ENCODE measurements at regions not wholly inside any gene's neighbourhood (a gene's known extent, or its start where the extent isn't known, plus 50 kb on each side); places are given as distances from the start of the nearest gene placed in this dataset.

DNA sequence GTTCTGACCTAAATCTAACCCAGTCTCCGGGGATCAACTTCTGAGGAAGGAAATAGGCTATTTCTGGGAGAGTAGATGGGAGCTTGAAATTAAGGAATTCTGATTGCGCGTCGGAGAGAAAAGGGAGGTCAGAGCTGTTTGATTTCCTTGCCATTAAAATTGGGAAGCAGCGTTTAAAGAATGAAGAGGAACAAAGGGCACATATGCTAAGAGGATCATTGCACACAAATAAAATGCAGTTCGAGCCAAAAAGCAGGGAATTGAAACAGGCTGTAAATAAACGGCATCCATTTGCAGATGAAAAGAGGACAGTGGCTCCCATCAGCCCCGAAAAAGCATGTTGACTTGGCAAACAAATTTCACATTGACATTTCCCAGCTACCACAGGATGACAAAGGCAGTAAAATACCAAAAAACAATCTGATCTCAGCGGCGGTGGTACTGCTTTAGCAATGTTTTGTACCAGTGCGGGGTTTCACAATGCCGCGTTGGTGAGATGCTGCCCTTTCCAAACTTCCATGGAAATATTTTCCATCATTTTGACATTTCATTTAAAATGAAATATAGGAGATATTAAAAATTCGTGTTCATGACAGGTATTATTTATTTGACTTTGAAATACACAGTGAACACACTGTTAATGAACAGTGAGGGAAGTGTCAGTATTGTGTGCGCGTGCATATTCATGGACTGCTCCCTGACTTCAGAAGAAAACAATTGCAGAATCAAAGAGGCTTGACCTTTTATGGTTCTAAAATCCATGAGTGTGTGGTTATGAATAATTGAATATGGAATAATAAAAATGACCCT, 108.8 kb downstream of the SQOR start:
- Histone ChIP-seq H3K4me1 (ENCODE audit: control insufficient read depth in 1 of 2, insufficient read depth in 2 of 2, low read length in 2 of 2) (no peaks in the 10 kb centered on the region), H3K9me3 (ENCODE audit: control insufficient read depth in 1 of 2, low read length in 2 of 2) (no peaks in the 10 kb centered on the region), H3K4me3 (ENCODE audit: low read depth in 1 of 2, low read length in 2 of 2) (no peak overlapping the region), H3K36me3 (ENCODE audit: control insufficient read depth in 1 of 2, insufficient read depth in 2 of 2, low read length in 2 of 2) (no peaks in the 10 kb centered on the region), H3K27ac (ENCODE audit: low read length) (no peak overlapping the region), H3K27me3 (ENCODE audit: low read depth, low read length) (no peaks in the 10 kb centered on the region)

DNA sequence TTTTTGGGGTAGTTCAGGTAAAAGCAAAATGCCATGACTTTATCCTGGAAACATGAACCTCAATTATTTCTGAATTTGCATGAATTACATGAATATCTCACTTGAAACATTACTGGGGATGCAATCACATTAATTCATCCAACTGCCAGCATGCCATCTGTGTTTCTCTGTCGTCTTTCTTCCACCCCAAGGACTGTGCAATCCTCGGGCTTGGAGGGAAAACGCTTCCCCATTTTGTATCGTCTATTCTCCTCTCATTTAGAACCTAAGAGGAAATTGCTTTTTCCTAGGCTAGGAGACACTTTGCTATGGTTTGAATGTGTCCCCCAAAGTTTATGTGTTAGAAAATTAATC, 109.4 kb downstream of the SQOR start:
- no peaks in the 10 kb centered on the region for H3K36me3 ChIP-seq (ENCODE audit: control insufficient read depth in 1 of 2, insufficient read depth in 2 of 2, low read length in 2 of 2)
- H3K4me1 ChIP-seq (ENCODE audit: control insufficient read depth in 1 of 2, insufficient read depth in 2 of 2, low read length in 2 of 2): no peaks in the 10 kb centered on the region
- no peak overlapping the region for H3K4me3 ChIP-seq (ENCODE audit: low read depth in 1 of 2, low read length in 2 of 2)
- H3K27me3 ChIP-seq (ENCODE audit: low read depth, low read length): no peaks in the 10 kb centered on the region
- no peak overlapping the region for H3K27ac ChIP-seq (ENCODE audit: low read length)
- no peaks in the 10 kb centered on the region for H3K9me3 ChIP-seq (ENCODE audit: control insufficient read depth in 1 of 2, low read length in 2 of 2)

DNA sequence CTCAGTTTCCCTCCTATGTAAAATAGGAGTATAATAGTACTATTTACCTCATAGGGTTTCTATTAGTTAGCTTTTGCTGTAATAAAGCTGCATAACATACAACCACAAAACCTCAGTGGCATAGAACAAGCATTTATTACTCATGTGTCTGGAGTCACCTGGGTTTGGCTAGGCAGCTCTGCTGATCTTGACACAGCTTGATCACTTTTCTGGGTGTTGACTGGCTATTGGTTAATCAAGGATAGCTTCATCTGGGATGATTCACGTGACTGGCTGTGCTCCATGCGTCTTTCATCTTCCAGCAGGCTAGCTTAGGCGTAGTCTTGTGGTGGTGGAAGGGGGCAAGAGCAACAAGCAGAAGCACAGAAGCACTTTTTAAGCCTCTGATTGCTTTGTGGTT, 112.6 kb downstream of the SQOR start:
- Histone ChIP-seq H3K36me3 (ENCODE audit: control insufficient read depth in 1 of 2, insufficient read depth in 2 of 2, low read length in 2 of 2) (no peaks in the 10 kb centered on the region), H3K27me3 (ENCODE audit: low read depth, low read length) (no peaks in the 10 kb centered on the region), H3K27ac (ENCODE audit: low read length) (no peak overlapping the region), H3K4me1 (ENCODE audit: control insufficient read depth in 1 of 2, insufficient read depth in 2 of 2, low read length in 2 of 2) (no peaks in the 10 kb centered on the region), H3K9me3 (ENCODE audit: control insufficient read depth in 1 of 2, low read length in 2 of 2) (no peaks in the 10 kb centered on the region), H3K4me3 (ENCODE audit: low read depth in 1 of 2, low read length in 2 of 2) (no peak overlapping the region)

DNA sequence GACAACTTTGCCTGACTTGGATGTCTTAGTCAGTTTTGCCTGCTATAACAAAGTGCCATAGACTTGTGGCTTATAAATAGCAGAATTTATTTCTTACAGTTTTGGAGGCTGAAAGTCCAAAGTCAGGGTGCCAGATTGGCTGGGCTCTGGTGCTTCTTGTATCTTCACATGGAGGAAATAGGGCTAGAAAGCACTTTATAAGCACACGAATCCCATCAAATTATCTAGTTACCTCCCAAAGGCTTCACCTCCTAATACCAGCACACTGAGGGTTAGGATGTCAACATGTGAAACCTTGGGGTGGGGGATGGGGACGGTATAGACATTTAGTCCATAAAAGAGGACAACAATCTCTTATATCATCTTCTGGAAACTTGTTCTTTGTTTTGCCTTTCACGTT, 116.8 kb downstream of the SQOR start:
- Histone ChIP-seq H3K36me3 (ENCODE audit: control insufficient read depth in 1 of 2, insufficient read depth in 2 of 2, low read length in 2 of 2) (no peaks in the 10 kb centered on the region), H3K4me3 (ENCODE audit: low read depth in 1 of 2, low read length in 2 of 2) (no peak overlapping the region), H3K27me3 (ENCODE audit: low read depth, low read length) (no peaks in the 10 kb centered on the region), H3K27ac (ENCODE audit: low read length) (no peak overlapping the region), H3K9me3 (ENCODE audit: control insufficient read depth in 1 of 2, low read length in 2 of 2) (no peaks in the 10 kb centered on the region), H3K4me1 (ENCODE audit: control insufficient read depth in 1 of 2, insufficient read depth in 2 of 2, low read length in 2 of 2) (no peaks in the 10 kb centered on the region)

DNA sequence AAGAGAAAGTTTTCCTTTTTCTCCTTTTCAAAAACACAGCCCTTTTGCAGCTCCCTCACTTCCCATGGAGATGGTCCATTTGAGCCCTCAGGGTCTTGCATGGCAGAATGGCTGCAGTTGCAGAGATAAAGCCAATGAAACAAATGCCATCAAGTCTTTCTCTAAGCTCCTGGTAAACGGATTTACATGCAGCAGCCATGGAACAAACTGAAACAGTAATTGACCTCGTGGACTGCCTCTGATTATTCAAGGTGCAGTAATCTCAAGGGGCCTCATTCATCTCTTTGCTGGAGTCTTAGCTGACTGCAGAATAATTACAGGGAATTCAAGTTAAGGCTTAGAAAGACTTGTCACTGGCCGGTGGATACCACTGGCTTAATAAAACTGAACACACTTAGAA, 125.1 kb downstream of the SQOR start:
- H3K9me3 ChIP-seq (ENCODE audit: control insufficient read depth in 1 of 2, low read length in 2 of 2): no peaks in the 10 kb centered on the region
- H3K4me3 ChIP-seq (ENCODE audit: low read depth in 1 of 2, low read length in 2 of 2): no peak overlapping the region

DNA sequence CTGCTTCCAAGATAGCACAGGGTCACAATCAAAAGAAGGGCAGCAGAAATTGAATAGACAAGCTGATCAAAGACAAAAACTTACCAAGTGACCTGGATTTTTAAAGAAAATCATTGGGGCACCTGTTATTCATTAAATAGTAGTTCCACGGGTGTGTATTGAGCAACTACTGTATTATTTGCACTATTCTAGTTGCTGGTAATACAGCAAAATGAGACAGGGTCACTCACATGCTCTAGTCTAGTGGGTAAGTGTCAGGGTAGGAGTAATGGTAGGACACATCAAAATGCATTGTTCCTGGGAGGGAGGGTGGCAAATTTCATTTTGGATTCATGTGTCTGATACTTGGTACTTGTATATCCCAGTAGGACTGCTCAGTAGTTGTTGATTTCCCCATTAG, 127.9 kb downstream of the SQOR start:
- H3K4me3 ChIP-seq (ENCODE audit: low read depth in 1 of 2, low read length in 2 of 2): no peak overlapping the region
- no peaks in the 10 kb centered on the region for H3K27me3 ChIP-seq (ENCODE audit: low read depth, low read length)
- no peak overlapping the region for H3K27ac ChIP-seq (ENCODE audit: low read length)
- H3K9me3 ChIP-seq (ENCODE audit: control insufficient read depth in 1 of 2, low read length in 2 of 2): no peaks in the 10 kb centered on the region
- no peaks in the 10 kb centered on the region for H3K36me3 ChIP-seq (ENCODE audit: control insufficient read depth in 1 of 2, insufficient read depth in 2 of 2, low read length in 2 of 2)
- no peaks in the 10 kb centered on the region for H3K4me1 ChIP-seq (ENCODE audit: control insufficient read depth in 1 of 2, insufficient read depth in 2 of 2, low read length in 2 of 2)

More for the DNA sequence above, 125.1 kb downstream of the SQOR start:
- Histone ChIP-seq H3K4me1 (ENCODE audit: control insufficient read depth in 1 of 2, insufficient read depth in 2 of 2, low read length in 2 of 2) (no peaks in the 10 kb centered on the region), H3K27ac (ENCODE audit: low read length) (no peak overlapping the region), H3K27me3 (ENCODE audit: low read depth, low read length) (no peaks in the 10 kb centered on the region), H3K36me3 (ENCODE audit: control insufficient read depth in 1 of 2, insufficient read depth in 2 of 2, low read length in 2 of 2) (no peaks in the 10 kb centered on the region)

DNA sequence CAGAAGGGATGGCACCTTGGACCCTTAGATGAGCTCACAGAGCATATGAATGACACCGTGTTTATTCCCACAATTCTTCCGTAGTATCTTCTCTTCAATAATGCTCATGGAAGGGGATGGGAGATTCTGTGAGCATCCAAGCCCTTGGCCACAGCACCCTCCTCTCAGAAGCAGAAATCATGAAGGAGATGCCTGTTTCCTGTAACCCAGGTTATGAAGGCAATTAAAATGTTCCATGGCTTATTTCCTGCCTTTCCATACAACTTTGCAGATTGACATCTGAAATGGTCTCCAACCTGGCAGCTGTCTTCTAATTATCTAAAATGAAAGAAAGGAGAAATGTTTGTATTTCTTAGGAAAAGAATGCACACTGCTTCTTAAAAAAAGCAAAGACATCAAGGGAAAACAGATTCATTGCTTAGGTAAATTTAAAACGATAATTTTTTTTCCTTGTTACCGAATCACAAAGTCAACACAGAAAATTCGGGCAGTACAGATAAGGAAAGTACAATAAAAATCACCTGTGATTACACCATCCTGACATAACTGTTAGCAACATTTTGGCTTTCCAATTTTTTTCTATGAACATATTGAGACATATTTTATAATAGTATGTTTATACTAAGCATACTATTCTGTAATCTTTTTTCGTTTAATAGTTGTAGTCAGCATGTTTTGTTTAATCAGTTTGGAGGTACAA, 128.5 kb downstream of the SQOR start:
- no peaks in the 10 kb centered on the region for H3K27me3 ChIP-seq (ENCODE audit: low read depth, low read length)
- no peak overlapping the region for H3K27ac ChIP-seq (ENCODE audit: low read length)
- no peaks in the 10 kb centered on the region for H3K9me3 ChIP-seq (ENCODE audit: control insufficient read depth in 1 of 2, low read length in 2 of 2)
- H3K4me1 ChIP-seq (ENCODE audit: control insufficient read depth in 1 of 2, insufficient read depth in 2 of 2, low read length in 2 of 2): no peaks in the 10 kb centered on the region
- no peaks in the 10 kb centered on the region for H3K36me3 ChIP-seq (ENCODE audit: control insufficient read depth in 1 of 2, insufficient read depth in 2 of 2, low read length in 2 of 2)
- H3K4me3 ChIP-seq (ENCODE audit: low read depth in 1 of 2, low read length in 2 of 2): no peak overlapping the region

DNA sequence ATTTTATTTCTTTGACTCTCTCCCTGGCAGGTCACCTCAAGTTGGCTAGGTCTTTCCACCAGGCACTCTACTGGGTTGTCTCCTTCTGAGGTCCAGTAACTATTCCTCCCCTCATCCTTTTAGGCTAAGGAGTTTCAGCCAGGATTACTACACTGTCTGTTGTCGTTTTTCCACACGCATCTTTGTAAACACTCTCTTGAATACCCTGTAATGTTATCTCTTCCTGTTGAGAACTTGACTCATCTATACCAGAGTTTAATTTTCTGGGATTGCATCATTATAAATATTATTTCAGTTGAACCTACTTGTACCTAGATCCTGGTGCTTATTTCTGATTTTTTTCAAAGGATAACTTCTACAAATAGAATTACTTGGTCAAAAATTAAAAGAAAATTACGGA, 138.3 kb downstream of the SQOR start:
- Histone ChIP-seq H3K4me3 (ENCODE audit: low read depth in 1 of 2, low read length in 2 of 2) (no peak overlapping the region), H3K27me3 (ENCODE audit: low read depth, low read length) (no peaks in the 10 kb centered on the region)

DNA sequence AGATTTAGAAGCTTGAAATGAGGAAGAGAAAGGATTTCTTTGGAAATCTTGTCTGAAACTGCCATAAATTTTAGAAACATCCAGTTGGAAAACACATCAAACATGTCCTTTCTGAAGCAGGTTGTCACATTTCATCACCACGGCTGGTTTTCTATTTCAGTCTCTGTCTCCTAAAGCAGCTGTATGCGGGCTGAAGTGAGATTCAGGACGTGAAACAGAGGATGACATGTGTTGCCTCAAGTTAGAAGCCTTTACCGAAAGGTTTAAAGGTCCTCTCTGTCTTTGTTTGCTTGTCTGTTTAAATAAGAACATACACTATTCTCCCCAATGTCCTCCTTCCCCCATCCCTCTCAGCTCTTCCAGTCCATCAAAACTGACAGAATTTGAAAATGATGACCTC, 141.9 kb downstream of the SQOR start:
- Histone ChIP-seq H3K27ac (ENCODE audit: low read length) (no peak overlapping the region), H3K27me3 (ENCODE audit: low read depth, low read length) (no peaks in the 10 kb centered on the region), H3K36me3 (ENCODE audit: control insufficient read depth in 1 of 2, insufficient read depth in 2 of 2, low read length in 2 of 2) (no peaks in the 10 kb centered on the region), H3K4me1 (ENCODE audit: control insufficient read depth in 1 of 2, insufficient read depth in 2 of 2, low read length in 2 of 2) (no peaks in the 10 kb centered on the region), H3K4me3 (ENCODE audit: low read depth in 1 of 2, low read length in 2 of 2) (no peak overlapping the region), H3K9me3 (ENCODE audit: control insufficient read depth in 1 of 2, low read length in 2 of 2) (no peaks in the 10 kb centered on the region)

More for the DNA sequence above, 138.3 kb downstream of the SQOR start:
- H3K4me1 ChIP-seq (ENCODE audit: control insufficient read depth in 1 of 2, insufficient read depth in 2 of 2, low read length in 2 of 2): no peaks in the 10 kb centered on the region
- H3K27ac ChIP-seq (ENCODE audit: low read length): no peak overlapping the region
- no peaks in the 10 kb centered on the region for H3K36me3 ChIP-seq (ENCODE audit: control insufficient read depth in 1 of 2, insufficient read depth in 2 of 2, low read length in 2 of 2)
- no peaks in the 10 kb centered on the region for H3K9me3 ChIP-seq (ENCODE audit: control insufficient read depth in 1 of 2, low read length in 2 of 2)

DNA sequence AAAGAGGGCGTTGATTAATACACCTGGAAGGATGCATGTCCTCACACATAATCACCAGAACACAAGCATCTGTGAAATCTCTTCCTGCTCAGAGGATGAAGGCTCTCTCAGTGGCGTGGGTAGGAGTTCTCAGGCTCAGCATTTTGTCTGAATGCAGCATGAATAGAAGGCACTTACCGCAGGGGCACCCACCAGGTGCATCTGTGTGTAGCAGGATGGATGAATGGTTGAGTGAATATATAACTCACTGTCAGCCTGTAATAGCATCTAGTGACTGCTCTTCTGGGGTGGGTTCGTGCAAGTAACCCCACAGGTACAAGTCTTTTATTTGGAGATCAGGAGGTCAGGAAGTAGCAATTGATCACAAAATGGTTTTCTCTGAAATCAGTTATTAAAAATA, 143.0 kb downstream of the SQOR start:
- no peaks in the 10 kb centered on the region for H3K4me1 ChIP-seq (ENCODE audit: control insufficient read depth in 1 of 2, insufficient read depth in 2 of 2, low read length in 2 of 2)
- no peaks in the 10 kb centered on the region for H3K27me3 ChIP-seq (ENCODE audit: low read depth, low read length)
- no peaks in the 10 kb centered on the region for H3K36me3 ChIP-seq (ENCODE audit: control insufficient read depth in 1 of 2, insufficient read depth in 2 of 2, low read length in 2 of 2)
- H3K4me3 ChIP-seq (ENCODE audit: low read depth in 1 of 2, low read length in 2 of 2): no peak overlapping the region
- H3K27ac ChIP-seq (ENCODE audit: low read length): no peak overlapping the region
- H3K9me3 ChIP-seq (ENCODE audit: control insufficient read depth in 1 of 2, low read length in 2 of 2): no peaks in the 10 kb centered on the region

DNA sequence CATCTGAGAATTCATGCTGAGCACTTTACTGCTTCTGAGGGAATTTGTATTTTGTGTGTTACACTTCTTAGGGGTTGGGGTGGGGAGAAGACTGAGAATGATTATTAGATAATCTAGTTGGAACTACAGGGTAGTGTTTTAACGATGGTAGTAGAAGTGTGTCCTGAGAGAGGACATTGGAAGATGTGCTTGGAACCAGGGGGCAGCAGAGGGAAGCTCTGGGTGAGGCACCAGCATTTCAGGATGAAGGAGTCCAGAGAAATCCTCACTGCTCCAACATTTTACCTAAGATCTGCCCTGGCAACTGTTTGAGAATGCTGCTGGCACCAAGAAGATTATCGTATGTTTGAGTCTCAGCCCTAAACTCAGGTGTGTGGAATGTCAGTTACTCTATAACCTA, 145.5 kb downstream of the SQOR start:
- H3K36me3 ChIP-seq (ENCODE audit: control insufficient read depth in 1 of 2, insufficient read depth in 2 of 2, low read length in 2 of 2): no peaks in the 10 kb centered on the region
- H3K27me3 ChIP-seq (ENCODE audit: low read depth, low read length): no peaks in the 10 kb centered on the region
- no peaks in the 10 kb centered on the region for H3K4me1 ChIP-seq (ENCODE audit: control insufficient read depth in 1 of 2, insufficient read depth in 2 of 2, low read length in 2 of 2)
- no peaks in the 10 kb centered on the region for H3K9me3 ChIP-seq (ENCODE audit: control insufficient read depth in 1 of 2, low read length in 2 of 2)
- no peak overlapping the region for H3K4me3 ChIP-seq (ENCODE audit: low read depth in 1 of 2, low read length in 2 of 2)
- no peak overlapping the region for H3K27ac ChIP-seq (ENCODE audit: low read length)

DNA sequence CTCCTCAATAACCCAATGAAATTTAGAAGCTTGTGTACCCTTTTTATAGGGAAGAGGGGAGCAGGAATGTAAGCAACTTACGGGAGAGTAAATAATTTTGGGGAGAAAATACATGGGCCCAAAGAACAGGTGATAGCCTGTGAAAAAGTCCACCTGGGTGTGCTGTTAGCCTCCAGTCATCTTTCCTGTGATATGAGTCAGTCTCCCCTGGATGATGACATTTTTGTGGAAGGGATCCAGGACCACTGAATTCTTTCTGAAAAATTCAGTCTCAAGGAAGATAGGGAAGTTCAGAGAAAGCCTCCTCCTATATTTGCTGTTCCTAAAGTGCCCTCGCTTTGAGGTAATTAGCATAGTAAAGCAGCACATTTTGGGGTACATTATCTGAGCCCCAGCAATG, 149.8 kb downstream of the SQOR start:
- no peaks in the 10 kb centered on the region for H3K27me3 ChIP-seq (ENCODE audit: low read depth, low read length)
- H3K4me1 ChIP-seq (ENCODE audit: control insufficient read depth in 1 of 2, insufficient read depth in 2 of 2, low read length in 2 of 2): no peaks in the 10 kb centered on the region
- H3K36me3 ChIP-seq (ENCODE audit: control insufficient read depth in 1 of 2, insufficient read depth in 2 of 2, low read length in 2 of 2): no peaks in the 10 kb centered on the region
- no peak overlapping the region for H3K4me3 ChIP-seq (ENCODE audit: low read depth in 1 of 2, low read length in 2 of 2)
- no peak overlapping the region for H3K27ac ChIP-seq (ENCODE audit: low read length)
- H3K9me3 ChIP-seq (ENCODE audit: control insufficient read depth in 1 of 2, low read length in 2 of 2): no peaks in the 10 kb centered on the region

All from muscle layer of duodenum (tissue), 2 donors.